ENCODE measurements at regions not wholly inside any gene's neighbourhood (a gene's known extent, or its start where the extent isn't known, plus 50 kb on each side); places are given as distances from the start of the nearest gene placed in this dataset.

DNA sequence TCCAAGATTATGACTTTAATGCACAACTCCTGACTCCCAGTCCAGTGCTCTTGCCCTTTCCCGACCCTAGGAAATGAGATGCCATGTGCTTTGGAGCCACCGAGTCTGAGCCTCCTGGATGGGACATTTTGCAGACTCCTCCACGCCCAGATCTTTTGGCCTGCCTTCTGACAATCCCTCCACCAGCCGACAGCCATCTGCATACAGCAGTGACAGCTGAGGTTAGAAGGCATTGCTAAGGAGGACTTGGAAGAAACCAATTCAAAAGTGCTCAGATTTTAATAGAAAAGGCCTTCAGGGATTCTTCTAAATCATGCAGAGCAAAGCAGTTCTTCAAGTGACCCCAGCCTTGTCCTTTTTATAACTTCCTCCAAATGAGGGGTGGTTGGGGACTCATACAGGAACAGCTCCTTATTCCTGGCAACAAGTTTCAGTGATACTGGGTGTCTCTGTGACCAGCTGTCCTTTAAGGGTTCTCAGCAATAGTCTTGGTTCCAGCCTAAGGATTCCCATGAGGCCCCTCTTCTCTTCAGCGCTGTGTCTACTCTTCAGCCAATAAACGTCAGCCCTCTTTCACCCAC, 369.3 kb downstream of the PBX1 start:
- Histone ChIP-seq H3K4me3 (ENCODE audit: low read depth, low read length) (no peak overlapping the region), H3K27me3 (ENCODE audit: control insufficient read depth, insufficient read depth, low read length) (no peaks in the 10 kb centered on the region; the same call in 1 of the 2 replicates), H3K36me3 (ENCODE audit: control insufficient read depth, insufficient read depth, low read length) (no peaks in the 10 kb centered on the region)
- DNase-seq (ENCODE audit: low read depth) = no peak
- POLR2A ChIA-PET = no interaction called here
- CTCF ChIA-PET = no interaction called here
- TF ChIP-seq, protein P1, sequence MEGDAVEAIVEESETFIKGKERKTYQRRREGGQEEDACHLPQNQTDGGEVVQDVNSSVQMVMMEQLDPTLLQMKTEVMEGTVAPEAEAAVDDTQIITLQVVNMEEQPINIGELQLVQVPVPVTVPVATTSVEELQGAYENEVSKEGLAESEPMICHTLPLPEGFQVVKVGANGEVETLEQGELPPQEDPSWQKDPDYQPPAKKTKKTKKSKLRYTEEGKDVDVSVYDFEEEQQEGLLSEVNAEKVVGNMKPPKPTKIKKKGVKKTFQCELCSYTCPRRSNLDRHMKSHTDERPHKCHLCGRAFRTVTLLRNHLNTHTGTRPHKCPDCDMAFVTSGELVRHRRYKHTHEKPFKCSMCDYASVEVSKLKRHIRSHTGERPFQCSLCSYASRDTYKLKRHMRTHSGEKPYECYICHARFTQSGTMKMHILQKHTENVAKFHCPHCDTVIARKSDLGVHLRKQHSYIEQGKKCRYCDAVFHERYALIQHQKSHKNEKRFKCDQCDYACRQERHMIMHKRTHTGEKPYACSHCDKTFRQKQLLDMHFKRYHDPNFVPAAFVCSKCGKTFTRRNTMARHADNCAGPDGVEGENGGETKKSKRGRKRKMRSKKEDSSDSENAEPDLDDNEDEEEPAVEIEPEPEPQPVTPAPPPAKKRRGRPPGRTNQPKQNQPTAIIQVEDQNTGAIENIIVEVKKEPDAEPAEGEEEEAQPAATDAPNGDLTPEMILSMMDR (IDR thresholded peaks at IDR 0.05; ENCODE audit: insufficient read depth, low read depth, low read length) = no peak

DNA sequence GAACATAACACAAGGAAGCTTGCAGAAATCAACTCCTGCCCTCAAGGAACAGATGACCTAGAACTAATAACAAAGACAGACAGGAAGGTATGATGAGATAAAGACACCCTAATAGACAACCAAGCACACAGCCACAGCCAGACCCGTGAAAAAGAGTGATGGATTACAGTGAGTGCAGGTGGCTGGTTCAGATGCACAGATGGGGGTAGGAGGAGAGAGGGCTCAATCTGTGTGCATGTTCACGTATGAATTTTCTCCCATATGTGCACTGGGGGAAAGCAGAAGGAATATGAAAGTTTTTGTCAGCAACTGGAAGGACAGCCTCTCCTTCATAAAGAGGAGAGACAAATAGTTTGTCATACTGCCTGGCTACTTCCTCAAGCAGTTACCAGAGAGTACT, 367.1 kb downstream of the PBX1 start:
- TF ChIP-seq, protein P1 (IDR thresholded peaks at IDR 0.05; ENCODE audit: insufficient read depth, low read depth, low read length) = no peak

DNA sequence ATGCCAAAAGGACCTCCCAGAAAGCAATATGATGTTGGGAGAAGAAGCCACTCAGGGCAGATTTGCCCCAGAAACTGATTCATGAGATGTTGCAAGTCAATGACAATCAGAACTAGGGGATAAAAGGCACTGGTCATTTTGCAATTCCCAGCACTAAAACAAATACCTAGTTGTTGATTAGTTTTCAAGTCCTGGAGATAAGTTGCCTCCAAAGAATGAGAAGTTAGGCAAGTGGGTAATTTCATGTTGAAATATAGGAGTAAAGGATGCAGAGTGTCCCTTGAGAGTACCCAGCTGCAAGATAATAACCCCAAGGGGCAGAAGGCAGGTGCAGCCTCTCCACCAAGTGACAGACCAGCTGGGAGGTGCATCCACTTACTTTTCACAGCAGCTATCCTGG, 363.6 kb downstream of the PBX1 start:
- TF ChIP-seq, protein P1 (IDR thresholded peaks at IDR 0.05; ENCODE audit: insufficient read depth, low read depth, low read length) = no peak
- no peak for DNase-seq (ENCODE audit: low read depth)
- Histone ChIP-seq H3K36me3 (ENCODE audit: control insufficient read depth, insufficient read depth, low read length) (no peaks in the 10 kb centered on the region), H3K4me3 (ENCODE audit: low read depth, low read length) (no peak overlapping the region), H3K27me3 (ENCODE audit: control insufficient read depth, insufficient read depth, low read length) (no peaks in the 10 kb centered on the region; the same call in 1 of the 2 replicates)
- POLR2A ChIA-PET = no interaction called here
- CTCF ChIA-PET = interaction anchor here (1.2 kb wide), 1 partner anchor 11 kb away, joined by 3 read pairs; no protein-coding TSS in a partner anchor

More for the DNA sequence above, 367.1 kb downstream of the PBX1 start:
- POLR2A ChIA-PET = no interaction called here
- CTCF ChIA-PET = no interaction called here
- H3K36me3 ChIP-seq (ENCODE audit: control insufficient read depth, insufficient read depth, low read length) = no peaks in the 10 kb centered on the region
- H3K4me3 ChIP-seq (ENCODE audit: low read depth, low read length) = no peak overlapping the region
- no peaks in the 10 kb centered on the region; the same call in 1 of the 2 replicates for H3K27me3 ChIP-seq (ENCODE audit: control insufficient read depth, insufficient read depth, low read length)
- no peak for DNase-seq (ENCODE audit: low read depth)

DNA sequence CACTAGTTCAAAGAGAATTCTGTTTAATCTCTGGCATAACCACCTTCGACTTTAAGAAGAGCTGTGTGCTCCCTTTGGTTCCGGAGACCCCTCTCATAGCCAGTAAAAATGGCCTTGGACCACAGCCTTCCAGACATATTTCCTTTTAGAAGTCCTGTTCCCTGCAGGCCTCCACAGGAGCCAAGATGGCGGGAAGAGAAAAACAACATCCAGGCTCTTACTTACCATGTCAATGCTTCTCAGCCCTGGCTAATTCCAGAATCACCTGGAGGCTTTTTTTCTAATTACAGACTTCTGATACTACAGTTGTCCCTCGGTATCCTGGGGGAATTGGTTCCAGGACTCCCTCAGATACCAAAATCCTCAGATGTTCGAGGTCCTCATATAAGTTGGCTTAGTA, 362.5 kb downstream of the PBX1 start:
- H3K27me3 ChIP-seq (ENCODE audit: control insufficient read depth, insufficient read depth, low read length) = no peaks in the 10 kb centered on the region
- no peak overlapping the region for H3K4me3 ChIP-seq (ENCODE audit: low read depth, low read length)
- ChIA-PET CTCF (interaction anchor here (1.2 kb wide), 1 partner anchor 119 kb away, joined by 3 read pairs; no protein-coding TSS in a partner anchor), POLR2A (no interaction called here)
- H3K36me3 ChIP-seq (ENCODE audit: control insufficient read depth, insufficient read depth, low read length) = no peaks in the 10 kb centered on the region
- DNase-seq (ENCODE audit: low read depth) = no peak
- TF ChIP-seq, protein P1 (IDR thresholded peaks at IDR 0.05; ENCODE audit: insufficient read depth, low read depth, low read length) = no peak

DNA sequence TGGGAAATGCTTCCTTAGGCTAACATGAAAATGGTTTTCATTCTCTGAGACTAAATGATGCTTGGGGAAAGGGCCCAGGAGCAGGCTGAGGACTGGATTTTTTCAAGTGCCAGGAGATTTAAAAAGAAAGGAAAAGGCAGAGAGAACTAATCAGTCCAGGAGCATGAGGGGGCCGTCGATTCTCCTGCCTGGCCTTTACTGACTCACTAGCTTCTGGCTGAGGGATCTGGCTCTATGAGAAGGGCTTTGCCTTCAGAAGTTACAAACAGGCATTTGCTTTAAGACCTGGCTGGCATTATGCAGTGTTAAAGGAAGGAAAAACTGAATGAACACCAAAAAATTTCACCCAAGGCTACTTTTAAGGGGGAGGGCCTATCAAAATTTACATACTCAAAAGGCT, 359.2 kb downstream of the PBX1 start:
- Histone ChIP-seq H3K27me3 (ENCODE audit: control insufficient read depth, insufficient read depth, low read length) (no peaks in the 10 kb centered on the region), H3K4me3 (ENCODE audit: low read depth, low read length) (no peak overlapping the region), H3K36me3 (ENCODE audit: control insufficient read depth, insufficient read depth, low read length) (no peaks in the 10 kb centered on the region)
- no peak for DNase-seq (ENCODE audit: low read depth)
- TF ChIP-seq, protein P1 (IDR thresholded peaks at IDR 0.05; ENCODE audit: insufficient read depth, low read depth, low read length) = no peak
- CTCF ChIA-PET = no interaction called here
- POLR2A ChIA-PET = no interaction called here

Data from BJ (cell line).